ENCODE measurements at regions not wholly inside any gene's neighbourhood (a gene's known extent, or its start where the extent isn't known, plus 50 kb on each side); places are given as distances from the start of the nearest gene placed in this dataset.

- no peaks in the 10 kb centered on the region for H3K79me2 ChIP-seq (ENCODE audit: insufficient read depth, low read depth, low read length)
- H3K9me2 ChIP-seq (ENCODE audit: insufficient read depth, low read length) = no peaks in the 10 kb centered on the region
- H3K9me3 ChIP-seq (ENCODE audit: low read length) = no peaks in the 10 kb centered on the region
- DNase-seq (ENCODE audit: low spot score) = no peak
- H3K4me3 ChIP-seq (ENCODE audit: low read depth, low read length, poor library complexity, severe bottlenecking) = no peak overlapping the region
- no TSS peak for BruUV-seq (replicated peaks)
- H2AFZ ChIP-seq (ENCODE audit: low read length) = no peak overlapping the region
- intact Hi-C loops (cut with micrococcal nuclease; ENCODE audit: unreplicated experiment) = no loop called here
- POLR2A ChIA-PET = no interaction called here
- no peak for TF ChIP-seq CTCF (conservative IDR thresholded peaks at IDR 0.05; ENCODE audit: low read length)
- no peak for TF ChIP-seq EZH2phosphoT487 (IDR thresholded peaks at IDR 0.05; ENCODE audit: borderline replicate concordance, low read depth, low read length)
- H3K4me2 ChIP-seq (ENCODE audit: low read length) = no peak overlapping the region
- no peaks in the 10 kb centered on the region for H3K36me3 ChIP-seq (ENCODE audit: insufficient read depth, low read length)
- H3K4me1 ChIP-seq (ENCODE audit: insufficient read depth, low read length, poor library complexity, severe bottlenecking) = no peaks in the 10 kb centered on the region
- H3K27ac ChIP-seq (ENCODE audit: low read depth, low read length, poor library complexity, severe bottlenecking) = no peak overlapping the region
- no peaks in the 10 kb centered on the region for H4K20me1 ChIP-seq (ENCODE audit: insufficient read depth, low read length)
- CTCF ChIA-PET (ENCODE audit: unreplicated experiment) = no interaction called here
Observed at GRCh38 chr5:163585206-163585605, 79.8 kb downstream of the MAT2B start.

GRCh38 chr5:163586531-163586956 lies 81.1 kb downstream of the MAT2B start:
- intact Hi-C loops (cut with micrococcal nuclease; ENCODE audit: unreplicated experiment) = no loop called here
- no peaks in the 10 kb centered on the region for H3K9me3 ChIP-seq (ENCODE audit: low read length)
- DNase-seq (ENCODE audit: low spot score) = no peak
- no peak for TF ChIP-seq CTCF (conservative IDR thresholded peaks at IDR 0.05; ENCODE audit: low read length)
- TF ChIP-seq EZH2phosphoT487 (IDR thresholded peaks at IDR 0.05; ENCODE audit: borderline replicate concordance, low read depth, low read length) = no peak
- CTCF ChIA-PET (ENCODE audit: unreplicated experiment) = no interaction called here
- H3K27ac ChIP-seq (ENCODE audit: low read depth, low read length, poor library complexity, severe bottlenecking) = no peak overlapping the region
- H3K4me1 ChIP-seq (ENCODE audit: insufficient read depth, low read length, poor library complexity, severe bottlenecking) = no peaks in the 10 kb centered on the region
- H2AFZ ChIP-seq (ENCODE audit: low read length) = no peak overlapping the region
- no peaks in the 10 kb centered on the region for H3K36me3 ChIP-seq (ENCODE audit: insufficient read depth, low read length)
- no peaks in the 10 kb centered on the region for H3K9me2 ChIP-seq (ENCODE audit: insufficient read depth, low read length)
- H3K79me2 ChIP-seq (ENCODE audit: insufficient read depth, low read depth, low read length) = no peaks in the 10 kb centered on the region
- no TSS peak for BruUV-seq (replicated peaks)
- H3K4me3 ChIP-seq (ENCODE audit: low read depth, low read length, poor library complexity, severe bottlenecking) = no peak overlapping the region
- no peaks in the 10 kb centered on the region for H4K20me1 ChIP-seq (ENCODE audit: insufficient read depth, low read length)
- POLR2A ChIA-PET = no interaction called here
- H3K4me2 ChIP-seq (ENCODE audit: low read length) = no peak overlapping the region

DNA sequence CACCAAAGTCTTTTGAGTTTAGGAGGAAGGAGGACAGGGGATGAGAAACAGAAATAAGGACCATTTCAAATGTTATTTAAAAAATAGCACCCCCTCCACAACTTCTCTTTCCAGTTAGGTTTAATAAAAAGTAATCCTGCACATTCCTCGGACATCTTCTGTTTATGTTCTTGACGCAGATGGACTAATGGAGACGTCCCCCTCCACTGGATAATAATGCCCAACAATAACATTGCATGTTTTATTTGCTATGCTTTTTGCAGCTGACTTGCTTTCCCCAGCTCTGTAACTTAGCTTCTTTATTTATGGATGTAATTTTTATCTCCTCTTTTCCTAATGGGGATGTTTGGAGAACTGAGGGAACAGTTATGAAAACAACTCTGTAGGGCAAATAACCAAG lies 89.5 kb downstream of the MAT2B start:
- H3K9me3 ChIP-seq (ENCODE audit: low read length) = no peaks in the 10 kb centered on the region
- TF ChIP-seq CTCF (conservative IDR thresholded peaks at IDR 0.05; ENCODE audit: low read length) (no peak), EZH2phosphoT487 (IDR thresholded peaks at IDR 0.05; ENCODE audit: borderline replicate concordance, low read depth, low read length) (no peak)
- H3K9me2 ChIP-seq (ENCODE audit: insufficient read depth, low read length) = no peaks in the 10 kb centered on the region
- DNase-seq (ENCODE audit: low spot score) = no peak
- no TSS peak for BruUV-seq (replicated peaks)
- H3K27ac ChIP-seq (ENCODE audit: low read depth, low read length, poor library complexity, severe bottlenecking) = no peak overlapping the region
- no peak overlapping the region for H3K4me3 ChIP-seq (ENCODE audit: low read depth, low read length, poor library complexity, severe bottlenecking)
- H3K79me2 ChIP-seq (ENCODE audit: insufficient read depth, low read depth, low read length) = no peaks in the 10 kb centered on the region
- ChIA-PET CTCF (ENCODE audit: unreplicated experiment) (no interaction called here), POLR2A (interaction anchor here (0.6 kb wide), 1 partner anchor 27 kb away, joined by 3 read pairs; no protein-coding TSS in a partner anchor)
- no peak overlapping the region for H3K4me2 ChIP-seq (ENCODE audit: low read length)
- intact Hi-C loops (cut with micrococcal nuclease; ENCODE audit: unreplicated experiment) = no loop called here
- H2AFZ ChIP-seq (ENCODE audit: low read length) = no peak overlapping the region
- H3K4me1 ChIP-seq (ENCODE audit: insufficient read depth, low read length, poor library complexity, severe bottlenecking) = no peaks in the 10 kb centered on the region
- no peaks in the 10 kb centered on the region for H4K20me1 ChIP-seq (ENCODE audit: insufficient read depth, low read length)
- H3K36me3 ChIP-seq (ENCODE audit: insufficient read depth, low read length) = no peaks in the 10 kb centered on the region
